ENCODE measurements at regions not wholly inside any gene's neighbourhood (a gene's known extent, or its start where the extent isn't known, plus 50 kb on each side); places are given as distances from the start of the nearest gene placed in this dataset.
"Not testable (repeated sequence)": the region's sequence is repeated elsewhere in the genome, so short reads cannot be mapped to it uniquely, and the experiment has no call there.

DNA sequence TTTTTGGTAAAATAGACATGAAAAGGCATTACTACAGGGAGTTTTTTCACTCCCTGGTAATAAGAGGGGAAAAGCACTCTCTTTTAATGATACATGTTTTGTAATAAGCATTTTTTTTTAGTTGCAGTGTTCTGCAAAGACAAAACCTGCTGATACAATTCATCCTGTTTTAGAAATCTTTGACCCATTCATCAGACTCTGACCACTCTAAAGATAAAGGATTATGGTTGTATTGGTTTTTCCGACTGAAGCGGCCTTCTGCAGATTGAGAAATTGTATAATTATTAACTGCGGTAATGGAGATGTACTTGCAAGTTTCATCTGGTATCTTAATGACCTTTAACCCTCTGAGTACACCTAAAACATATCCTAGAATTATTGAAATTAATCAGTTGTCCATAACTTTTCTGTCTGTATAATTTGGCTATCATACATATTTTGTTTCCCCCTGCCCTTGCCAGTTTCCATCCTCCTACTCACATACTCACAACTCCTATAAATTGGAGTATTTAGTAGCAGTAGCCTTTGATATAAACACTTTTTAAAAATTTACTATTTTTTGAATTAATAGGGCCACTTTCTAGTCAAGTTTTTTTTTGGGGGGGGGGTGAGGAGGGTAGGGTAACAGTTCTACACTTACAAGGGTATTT, 79.4 kb downstream of the SYT15B start:
- TF ChIP-seq USF2 (CRISPR knock-in tag; IDR thresholded peaks at IDR 0.05); IRF2 (CRISPR knock-in tag; IDR thresholded peaks at IDR 0.05; ENCODE audit: borderline replicate concordance, low read depth): not testable (repeated sequence)
- TF ChIP-seq, protein P1, sequence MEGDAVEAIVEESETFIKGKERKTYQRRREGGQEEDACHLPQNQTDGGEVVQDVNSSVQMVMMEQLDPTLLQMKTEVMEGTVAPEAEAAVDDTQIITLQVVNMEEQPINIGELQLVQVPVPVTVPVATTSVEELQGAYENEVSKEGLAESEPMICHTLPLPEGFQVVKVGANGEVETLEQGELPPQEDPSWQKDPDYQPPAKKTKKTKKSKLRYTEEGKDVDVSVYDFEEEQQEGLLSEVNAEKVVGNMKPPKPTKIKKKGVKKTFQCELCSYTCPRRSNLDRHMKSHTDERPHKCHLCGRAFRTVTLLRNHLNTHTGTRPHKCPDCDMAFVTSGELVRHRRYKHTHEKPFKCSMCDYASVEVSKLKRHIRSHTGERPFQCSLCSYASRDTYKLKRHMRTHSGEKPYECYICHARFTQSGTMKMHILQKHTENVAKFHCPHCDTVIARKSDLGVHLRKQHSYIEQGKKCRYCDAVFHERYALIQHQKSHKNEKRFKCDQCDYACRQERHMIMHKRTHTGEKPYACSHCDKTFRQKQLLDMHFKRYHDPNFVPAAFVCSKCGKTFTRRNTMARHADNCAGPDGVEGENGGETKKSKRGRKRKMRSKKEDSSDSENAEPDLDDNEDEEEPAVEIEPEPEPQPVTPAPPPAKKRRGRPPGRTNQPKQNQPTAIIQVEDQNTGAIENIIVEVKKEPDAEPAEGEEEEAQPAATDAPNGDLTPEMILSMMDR (IDR thresholded peaks at IDR 0.05) = not testable (repeated sequence)
- TF ChIP-seq, protein P2, sequence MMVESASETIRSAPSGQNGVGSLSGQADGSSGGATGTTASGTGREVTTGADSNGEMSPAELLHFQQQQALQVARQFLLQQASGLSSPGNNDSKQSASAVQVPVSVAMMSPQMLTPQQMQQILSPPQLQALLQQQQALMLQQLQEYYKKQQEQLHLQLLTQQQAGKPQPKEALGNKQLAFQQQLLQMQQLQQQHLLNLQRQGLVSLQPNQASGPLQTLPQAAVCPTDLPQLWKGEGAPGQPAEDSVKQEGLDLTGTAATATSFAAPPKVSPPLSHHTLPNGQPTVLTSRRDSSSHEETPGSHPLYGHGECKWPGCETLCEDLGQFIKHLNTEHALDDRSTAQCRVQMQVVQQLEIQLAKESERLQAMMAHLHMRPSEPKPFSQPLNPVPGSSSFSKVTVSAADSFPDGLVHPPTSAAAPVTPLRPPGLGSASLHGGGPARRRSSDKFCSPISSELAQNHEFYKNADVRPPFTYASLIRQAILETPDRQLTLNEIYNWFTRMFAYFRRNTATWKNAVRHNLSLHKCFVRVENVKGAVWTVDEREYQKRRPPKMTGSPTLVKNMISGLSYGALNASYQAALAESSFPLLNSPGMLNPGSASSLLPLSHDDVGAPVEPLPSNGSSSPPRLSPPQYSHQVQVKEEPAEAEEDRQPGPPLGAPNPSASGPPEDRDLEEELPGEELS (CRISPR knock-in tag; IDR thresholded peaks at IDR 0.05) = not testable (repeated sequence)
